ENCODE measurements at regions not wholly inside any gene's neighbourhood (a gene's known extent, or its start where the extent isn't known, plus 50 kb on each side); places are given as distances from the start of the nearest gene placed in this dataset.
"Not testable (repeated sequence)": the region's sequence is repeated elsewhere in the genome, so short reads cannot be mapped to it uniquely, and the experiment has no call there.

GRCh38 chr9:33690143-33690933 is 105.0 kb upstream of the PRSS3 start:
- no peak for DNase-seq (ENCODE audit: low read depth, low spot score)

DNA sequence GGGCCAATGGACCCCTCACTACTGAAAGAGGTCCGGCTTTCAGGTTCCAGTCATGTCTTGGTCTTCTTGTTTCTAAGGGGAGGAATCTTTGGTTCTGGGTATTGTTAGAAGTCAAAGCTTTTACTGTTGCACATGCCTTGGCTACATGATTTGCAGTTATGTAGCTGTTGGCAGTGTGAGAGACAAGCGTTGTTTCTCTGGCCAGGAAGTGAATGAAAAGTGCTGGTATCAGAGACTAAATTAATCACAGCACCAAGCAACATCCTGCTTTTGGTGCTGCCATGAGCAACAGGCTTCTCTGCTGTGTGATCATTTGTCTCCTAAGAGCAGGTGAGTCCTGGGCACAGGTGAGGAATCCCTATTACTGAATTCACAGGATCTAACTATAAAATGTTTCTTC is 100.1 kb upstream of the PRSS3 start:
- DNase-seq (ENCODE audit: low read depth, low spot score), result no peak

DNA sequence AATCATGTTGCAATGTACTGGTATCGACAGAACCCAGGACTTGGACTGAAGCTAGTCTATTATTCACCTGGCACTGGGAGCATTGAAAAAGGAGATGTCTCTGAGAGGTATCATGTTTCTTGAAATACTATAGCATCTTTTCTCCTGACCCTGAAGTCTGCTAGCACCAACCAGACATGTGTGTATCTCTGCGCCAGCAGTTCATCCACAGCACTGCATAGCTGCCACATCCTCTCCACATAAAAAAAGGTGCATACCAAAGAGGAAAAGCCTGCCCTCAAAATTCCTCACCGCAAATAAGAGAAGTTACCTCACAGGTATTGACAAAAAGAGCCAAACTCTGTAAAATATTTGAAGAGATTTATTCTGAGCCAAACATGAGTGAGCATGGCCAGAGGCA is 99.5 kb upstream of the PRSS3 start:
- no peak for DNase-seq (ENCODE audit: low read depth, low spot score)

DNA sequence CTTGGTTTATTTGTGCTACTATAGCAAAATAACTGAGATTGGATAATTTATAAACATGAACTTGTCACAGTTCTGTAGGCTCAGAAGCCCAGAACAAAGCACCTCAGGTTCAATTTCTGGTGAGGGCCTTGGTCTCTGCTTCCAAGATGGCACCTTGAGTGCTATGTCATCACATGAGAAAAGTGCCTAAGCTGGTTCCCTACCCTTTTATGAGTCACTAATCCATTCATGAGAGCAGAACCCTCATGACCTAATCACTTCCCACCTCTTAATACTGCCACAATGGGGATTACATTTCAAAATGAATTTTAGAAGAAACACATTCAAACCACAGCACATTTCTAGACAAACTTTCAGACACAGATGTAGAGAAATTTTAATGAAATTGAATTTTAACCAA is 98.2 kb upstream of the PRSS3 start:
- DNase-seq (ENCODE audit: low read depth, low spot score), result no peak

DNA sequence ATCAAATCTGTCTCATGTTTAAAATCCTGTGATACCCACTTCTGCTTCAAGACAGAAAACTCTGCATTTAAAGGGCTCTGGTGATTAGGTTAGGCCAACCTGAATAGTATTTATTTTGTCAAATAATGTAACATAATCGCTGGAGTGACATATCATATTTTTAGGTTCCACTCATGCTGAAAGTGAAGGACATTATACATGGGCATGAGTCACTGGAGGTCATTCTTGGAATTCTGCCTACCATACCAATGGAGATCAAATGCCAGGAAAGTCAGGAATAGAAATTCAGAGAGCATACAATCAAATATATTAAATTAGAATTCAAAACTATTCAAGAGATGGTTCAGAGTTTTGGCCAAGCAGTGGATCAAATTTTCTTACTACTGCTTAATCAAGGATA is 97.1 kb upstream of the PRSS3 start:
- no peak for DNase-seq (ENCODE audit: low read depth, low spot score)

DNA sequence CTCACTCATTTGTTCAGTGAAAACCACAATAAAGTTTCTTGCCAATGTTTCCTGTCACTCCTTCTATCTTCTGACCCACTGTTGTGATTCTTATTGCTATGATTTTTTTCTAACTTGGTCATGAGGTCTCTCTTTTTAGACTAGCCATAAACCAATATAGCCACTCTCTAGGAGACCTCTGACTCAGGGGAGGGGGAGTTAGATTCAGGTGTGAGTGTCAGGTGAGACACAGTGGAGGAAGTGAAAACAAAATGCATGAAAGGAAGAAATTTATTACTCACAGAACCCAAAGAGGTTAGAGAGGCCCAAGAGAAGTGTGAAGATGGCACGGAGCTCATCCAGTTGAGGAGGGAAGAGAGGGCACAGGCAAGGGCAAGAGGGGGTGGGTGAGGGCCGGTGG is 94.4 kb upstream of the PRSS3 start:
- not testable (repeated sequence) for DNase-seq (ENCODE audit: low read depth, low spot score)

- DNase-seq (ENCODE audit: low read depth, low spot score), result no peak
Observed at GRCh38 chr9:33703430-33704102, 91.8 kb upstream of the PRSS3 start.

- not testable (repeated sequence) for DNase-seq (ENCODE audit: low read depth, low spot score)
Observed at GRCh38 chr9:33705440-33705839, 89.9 kb upstream of the PRSS3 start.

- DNase-seq (ENCODE audit: low read depth, low spot score), result no peak
Observed at GRCh38 chr9:33708441-33708840, 86.9 kb upstream of the PRSS3 start.

- DNase-seq (ENCODE audit: low read depth, low spot score), result no peak
Observed at GRCh38 chr9:33709269-33709668, 86.1 kb upstream of the PRSS3 start.

DNA sequence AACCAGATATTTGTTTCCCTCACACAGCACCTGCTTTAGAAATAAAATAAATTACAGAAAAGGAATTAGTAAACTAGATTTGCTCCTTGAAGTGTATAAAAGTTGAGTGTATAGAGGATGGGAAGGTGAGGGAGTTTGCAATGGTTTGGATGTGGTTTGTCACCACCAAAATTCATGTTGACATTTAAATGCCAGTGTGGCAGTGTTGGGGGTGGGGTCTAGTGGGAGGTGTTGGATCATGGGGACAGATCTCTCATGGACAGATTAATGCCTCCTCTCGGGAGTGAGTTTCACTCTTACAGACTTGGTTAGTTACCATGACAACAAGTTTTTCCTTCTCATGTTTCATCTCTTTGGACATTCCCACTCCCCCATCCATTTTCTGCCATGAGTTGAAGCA is 83.9 kb upstream of the PRSS3 start:
- DNase-seq (ENCODE audit: low read depth, low spot score), result not testable (repeated sequence)

DNA sequence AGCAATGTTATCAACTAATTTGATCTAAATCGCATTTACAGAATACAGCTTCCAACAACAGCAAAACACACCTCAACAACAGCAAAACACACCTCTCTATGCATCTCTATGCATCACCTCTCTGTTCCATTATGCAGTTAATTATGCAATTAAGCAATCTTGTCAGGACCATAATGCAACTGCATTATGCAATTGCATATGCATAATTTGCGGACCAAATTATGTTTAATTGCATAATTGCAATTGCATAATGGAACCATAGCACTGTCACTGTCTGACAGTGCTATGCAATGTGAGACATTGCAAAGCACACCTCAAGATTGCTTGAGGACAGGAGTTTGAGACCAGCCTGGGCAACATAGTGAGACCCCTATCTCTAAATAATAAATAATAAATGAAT is 80.4 kb upstream of the PRSS3 start:
- DNase-seq (ENCODE audit: low read depth, low spot score), result no peak

- DNase-seq (ENCODE audit: low read depth, low spot score), result no peak
Observed at GRCh38 chr9:33718987-33719386, 76.4 kb upstream of the PRSS3 start.

DNA sequence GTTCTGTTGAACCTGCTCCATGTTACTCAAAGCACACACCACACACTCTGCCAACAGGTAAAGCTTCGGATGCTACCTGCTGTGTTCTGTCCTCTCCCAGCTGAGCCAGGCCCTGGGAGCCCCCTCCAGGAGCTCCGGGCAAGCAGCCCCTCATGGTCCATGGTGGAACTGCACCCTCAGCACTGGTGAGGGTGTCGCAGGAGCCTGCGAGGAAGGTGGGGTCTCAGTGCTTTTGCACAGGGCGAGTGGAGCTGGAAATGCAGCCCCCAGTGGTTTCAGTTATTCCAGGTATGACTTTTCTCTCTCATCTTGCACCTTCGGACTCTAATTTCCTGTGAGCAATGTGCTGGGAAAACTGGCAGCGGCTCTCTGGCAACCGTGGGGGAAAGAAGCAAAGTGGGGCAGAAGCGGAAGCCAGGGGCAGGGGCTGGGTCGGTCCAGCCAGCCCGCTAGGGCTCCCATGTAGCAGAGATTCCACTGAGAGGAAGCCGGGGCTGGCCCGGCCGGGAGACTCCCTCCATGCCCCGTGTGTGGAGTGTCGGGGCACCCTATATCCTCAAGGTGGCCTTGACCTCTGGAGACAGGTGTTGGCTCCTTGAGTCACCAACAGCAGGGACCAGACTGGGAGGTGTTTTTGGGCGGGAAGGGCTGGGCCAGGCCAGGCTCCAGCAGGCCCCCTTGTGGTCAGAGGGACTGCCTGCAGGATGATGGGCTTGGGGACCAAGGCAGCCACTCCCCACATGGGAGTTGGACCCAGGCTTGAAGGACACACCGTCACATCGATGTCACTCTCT is 75.6 kb upstream of the PRSS3 start:
- DNase-seq (ENCODE audit: low read depth, low spot score), result no peak

DNA sequence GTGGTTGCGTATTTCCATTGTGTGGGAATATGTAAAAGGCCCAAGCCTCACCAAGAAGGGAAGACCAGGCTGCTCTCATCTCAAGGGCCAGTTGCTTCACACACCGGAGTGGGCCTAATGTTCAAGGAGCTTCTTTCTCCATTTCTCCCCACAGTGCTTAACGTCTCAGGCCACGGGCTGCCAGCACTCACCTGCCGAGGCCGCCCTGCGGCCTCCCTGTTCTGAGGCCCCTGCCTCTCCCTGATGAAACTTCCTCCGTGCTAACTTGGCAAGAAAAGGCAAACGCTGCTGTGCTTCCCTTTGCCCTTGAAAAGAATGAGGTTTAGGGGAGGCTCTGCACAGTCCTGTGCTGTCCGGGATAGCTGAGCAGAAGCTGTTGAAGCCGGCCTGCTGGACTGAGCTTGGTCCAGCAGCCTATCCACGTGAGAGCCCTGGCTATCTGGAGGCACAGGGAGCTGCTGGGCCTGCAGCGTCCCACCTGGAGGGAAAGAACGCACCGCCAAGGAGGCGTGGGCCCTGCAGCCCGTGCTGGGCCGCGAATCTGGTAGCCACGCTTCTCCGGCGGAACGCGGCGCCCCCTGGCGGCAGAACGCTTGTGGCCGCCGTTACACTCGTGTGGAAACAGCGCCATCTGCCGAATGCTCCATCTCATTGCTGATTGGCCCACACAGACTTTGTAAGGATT is 73.5 kb upstream of the PRSS3 start:
- DNase-seq (ENCODE audit: low read depth, low spot score), result no peak

DNA sequence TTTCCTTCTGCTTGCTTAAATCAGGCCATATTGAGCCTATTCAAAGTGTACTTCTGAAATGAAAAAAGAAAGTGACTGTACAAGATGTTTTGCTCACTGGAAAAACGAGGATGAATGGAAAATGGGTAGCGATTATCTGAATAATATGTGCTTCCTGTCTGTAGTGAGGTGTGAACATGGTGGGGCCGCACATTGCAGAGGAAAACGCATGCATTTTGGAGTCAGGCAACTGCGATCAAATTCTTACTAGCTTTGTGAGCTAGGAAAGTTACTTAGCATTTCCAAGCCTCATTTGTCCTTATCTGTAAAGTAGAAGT is 73.0 kb upstream of the PRSS3 start:
- DNase-seq (ENCODE audit: low read depth, low spot score), result no peak

- no peak for DNase-seq (ENCODE audit: low read depth, low spot score)
Observed at GRCh38 chr9:33728613-33729012, 66.7 kb upstream of the PRSS3 start.

DNA sequence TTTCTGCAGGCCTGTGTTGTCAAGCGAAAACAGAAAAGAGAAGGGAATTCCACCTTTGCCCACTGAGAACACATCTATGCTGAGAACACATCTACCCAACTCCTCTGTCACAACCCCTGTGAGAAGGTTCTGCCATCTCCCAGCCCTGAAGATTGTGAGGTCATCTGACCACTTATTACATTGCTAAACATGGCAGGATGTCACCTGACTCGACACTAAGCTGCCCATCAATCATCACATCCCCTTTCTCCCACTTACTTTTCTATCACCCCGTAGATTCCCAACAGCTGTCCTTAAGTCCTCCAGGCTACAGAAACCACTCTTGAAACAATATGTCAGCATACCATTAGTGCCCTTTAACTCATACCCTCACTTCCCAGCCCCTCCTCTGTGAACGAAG is 64.2 kb upstream of the PRSS3 start:
- DNase-seq (ENCODE audit: low read depth, low spot score), result no peak

- DNase-seq (ENCODE audit: low read depth, low spot score), result no peak
Observed at GRCh38 chr9:33731625-33732024, 63.7 kb upstream of the PRSS3 start.

DNA sequence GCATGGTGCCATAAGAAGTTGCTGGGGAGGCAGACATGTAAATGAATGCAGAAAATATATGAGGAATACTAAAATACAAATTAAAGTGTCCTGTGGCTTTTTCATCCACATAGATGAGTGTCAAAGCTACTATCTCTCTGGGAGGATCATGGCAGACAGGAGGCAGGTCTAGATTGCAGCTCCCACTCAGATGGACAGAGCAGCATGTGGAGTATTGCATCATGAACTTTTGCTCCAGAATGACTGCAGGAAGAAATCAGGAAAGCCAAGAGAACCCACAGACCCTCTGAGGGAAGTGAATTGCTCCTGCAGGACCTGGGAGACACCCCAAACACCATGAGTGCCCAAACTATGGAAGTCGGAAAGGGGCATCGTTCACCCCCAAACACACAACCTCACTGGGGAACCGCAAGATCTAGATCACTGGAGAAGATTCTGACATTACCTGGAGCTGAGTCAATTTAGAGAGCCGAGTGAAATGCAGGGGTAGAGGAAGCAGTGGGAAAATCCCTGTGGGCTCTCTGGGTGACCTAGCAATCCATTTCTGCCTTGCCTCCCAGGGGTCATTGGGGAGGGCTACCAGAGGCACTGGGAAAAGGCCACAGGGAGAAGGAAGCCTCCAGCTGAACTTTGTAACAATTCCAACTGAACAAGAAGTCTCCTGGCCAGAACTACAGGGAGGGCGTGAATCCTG is 61.0 kb upstream of the PRSS3 start:
- DNase-seq (ENCODE audit: low read depth, low spot score), result not testable (repeated sequence)

Measured in iPS DF 19.7 (cell line).